ENCODE measurements at regions not wholly inside any gene's neighbourhood (a gene's known extent, or its start where the extent isn't known, plus 50 kb on each side); places are given as distances from the start of the nearest gene placed in this dataset.

DNA sequence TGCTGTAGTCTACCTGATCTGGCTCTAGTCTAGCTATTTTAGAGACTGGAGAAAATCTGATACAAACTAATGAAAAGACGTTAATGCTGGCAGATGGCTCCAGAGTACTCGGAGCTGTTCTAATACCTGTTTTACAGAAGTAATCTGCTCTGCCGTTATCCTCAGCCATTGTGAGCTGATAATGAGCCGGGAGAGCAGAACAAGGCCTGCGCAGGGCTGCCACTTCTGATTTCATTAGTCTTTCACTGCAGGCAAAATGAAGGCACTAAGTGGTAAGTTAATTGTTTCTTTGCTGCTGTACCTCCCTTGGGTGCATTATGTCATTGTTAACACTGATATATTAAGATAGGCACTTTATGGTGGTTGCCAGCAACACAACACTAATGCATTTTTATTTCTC is 456.4 kb upstream of the PFKP start:
- Histone ChIP-seq H3K27me3 (ENCODE audit: control insufficient read depth in 4 of 4, insufficient read depth in 4 of 4, low read length in 3 of 4) (no peaks in the 10 kb centered on the region), H3K9me3 (ENCODE audit: control insufficient read depth in 4 of 4, low read length in 3 of 4) (peaks cover 0 to 5% (median 0%) of the 10 kb centered on the region in 4 donors), H3K9ac (ENCODE audit: low read depth in 1 of 2, low read length in 2 of 2) (no peak overlapping the region), H3K27ac (ENCODE audit: low read depth in 1 of 2, low read length in 2 of 2) (no peak overlapping the region), H3K4me3 (ENCODE audit: low read depth in 1 of 3, low read length in 3 of 3) (no peak overlapping the region), H3K4me1 (ENCODE audit: control insufficient read depth in 4 of 4, insufficient read depth in 4 of 4, low read length in 3 of 4) (no peaks in the 10 kb centered on the region), H3K36me3 (ENCODE audit: control insufficient read depth in 4 of 4, insufficient read depth in 3 of 4, low read depth in 1 of 4, low read length in 3 of 4) (no peaks in the 10 kb centered on the region)
- 42% methylated on average over 5 of the region's 5 CpGs for WGBS
- no peak for DNase-seq (ENCODE audit: low spot score)
- TF ChIP-seq, protein P1, sequence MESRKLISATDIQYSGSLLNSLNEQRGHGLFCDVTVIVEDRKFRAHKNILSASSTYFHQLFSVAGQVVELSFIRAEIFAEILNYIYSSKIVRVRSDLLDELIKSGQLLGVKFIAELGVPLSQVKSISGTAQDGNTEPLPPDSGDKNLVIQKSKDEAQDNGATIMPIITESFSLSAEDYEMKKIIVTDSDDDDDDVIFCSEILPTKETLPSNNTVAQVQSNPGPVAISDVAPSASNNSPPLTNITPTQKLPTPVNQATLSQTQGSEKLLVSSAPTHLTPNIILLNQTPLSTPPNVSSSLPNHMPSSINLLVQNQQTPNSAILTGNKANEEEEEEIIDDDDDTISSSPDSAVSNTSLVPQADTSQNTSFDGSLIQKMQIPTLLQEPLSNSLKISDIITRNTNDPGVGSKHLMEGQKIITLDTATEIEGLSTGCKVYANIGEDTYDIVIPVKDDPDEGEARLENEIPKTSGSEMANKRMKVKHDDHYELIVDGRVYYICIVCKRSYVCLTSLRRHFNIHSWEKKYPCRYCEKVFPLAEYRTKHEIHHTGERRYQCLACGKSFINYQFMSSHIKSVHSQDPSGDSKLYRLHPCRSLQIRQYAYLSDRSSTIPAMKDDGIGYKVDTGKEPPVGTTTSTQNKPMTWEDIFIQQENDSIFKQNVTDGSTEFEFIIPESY (IDR thresholded peaks at IDR 0.05) = no peak
- TF ChIP-seq, protein P2, sequence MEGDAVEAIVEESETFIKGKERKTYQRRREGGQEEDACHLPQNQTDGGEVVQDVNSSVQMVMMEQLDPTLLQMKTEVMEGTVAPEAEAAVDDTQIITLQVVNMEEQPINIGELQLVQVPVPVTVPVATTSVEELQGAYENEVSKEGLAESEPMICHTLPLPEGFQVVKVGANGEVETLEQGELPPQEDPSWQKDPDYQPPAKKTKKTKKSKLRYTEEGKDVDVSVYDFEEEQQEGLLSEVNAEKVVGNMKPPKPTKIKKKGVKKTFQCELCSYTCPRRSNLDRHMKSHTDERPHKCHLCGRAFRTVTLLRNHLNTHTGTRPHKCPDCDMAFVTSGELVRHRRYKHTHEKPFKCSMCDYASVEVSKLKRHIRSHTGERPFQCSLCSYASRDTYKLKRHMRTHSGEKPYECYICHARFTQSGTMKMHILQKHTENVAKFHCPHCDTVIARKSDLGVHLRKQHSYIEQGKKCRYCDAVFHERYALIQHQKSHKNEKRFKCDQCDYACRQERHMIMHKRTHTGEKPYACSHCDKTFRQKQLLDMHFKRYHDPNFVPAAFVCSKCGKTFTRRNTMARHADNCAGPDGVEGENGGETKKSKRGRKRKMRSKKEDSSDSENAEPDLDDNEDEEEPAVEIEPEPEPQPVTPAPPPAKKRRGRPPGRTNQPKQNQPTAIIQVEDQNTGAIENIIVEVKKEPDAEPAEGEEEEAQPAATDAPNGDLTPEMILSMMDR (IDR thresholded peaks at IDR 0.05; ENCODE audit: low read depth, low read length, missing input control) = no peak
- no peak for TF ChIP-seq EGR1 (IDR thresholded peaks at IDR 0.05; ENCODE audit: low read depth in 2 of 2)

DNA sequence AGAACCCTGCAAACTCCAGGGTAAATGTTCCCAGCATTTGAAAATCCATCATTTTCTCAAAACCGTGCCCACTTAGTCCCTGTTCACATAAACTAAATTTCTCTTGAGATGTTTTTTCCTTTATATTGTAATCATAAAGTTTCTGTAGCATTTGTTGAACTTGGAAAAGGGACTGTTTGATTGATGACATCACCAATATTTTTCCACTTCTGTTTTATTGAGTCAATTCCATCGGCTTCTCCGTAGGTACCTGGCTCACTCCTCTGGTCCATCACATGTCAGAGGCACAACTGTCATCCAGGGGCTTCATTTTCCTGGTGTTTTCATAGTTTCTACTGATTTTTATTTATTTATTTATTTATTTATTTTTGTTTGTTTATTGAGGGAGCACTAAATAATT is 462.5 kb upstream of the PFKP start:
- DNase-seq (ENCODE audit: low spot score) = no peak
- no peaks in the 10 kb centered on the region for H3K36me3 ChIP-seq (ENCODE audit: control insufficient read depth in 4 of 4, insufficient read depth in 3 of 4, low read depth in 1 of 4, low read length in 3 of 4)
- no peaks in the 10 kb centered on the region for H3K27me3 ChIP-seq (ENCODE audit: control insufficient read depth in 4 of 4, insufficient read depth in 4 of 4, low read length in 3 of 4)
- TF ChIP-seq NR2F2 (IDR thresholded peaks at IDR 0.05) (no peak), TAF1 (conservative IDR thresholded peaks at IDR 0.05) (no peak), FOXA1 (IDR thresholded peaks at IDR 0.05) (no peak), YY1 (IDR thresholded peaks at IDR 0.05) (no peak), RXRA (IDR thresholded peaks at IDR 0.05) (no peak), SP1 (IDR thresholded peaks at IDR 0.05) (no peak), GABPA (IDR thresholded peaks at IDR 0.05 in 1 of 2, conservative IDR thresholded peaks at IDR 0.05 in 1 of 2) (no peak), FOXA2 (IDR thresholded peaks at IDR 0.05) (no peak), JUND (IDR thresholded peaks at IDR 0.05) (no peak), HNF4A (conservative IDR thresholded peaks at IDR 0.05) (no peak), RAD21 (IDR thresholded peaks at IDR 0.05) (no peak), EGR1 (IDR thresholded peaks at IDR 0.05; ENCODE audit: low read depth in 2 of 2) (no peak), HNF4G (IDR thresholded peaks at IDR 0.05) (no peak)
- TF ChIP-seq, protein P2 (IDR thresholded peaks at IDR 0.05; ENCODE audit: low read depth, low read length, missing input control) = no peak
- TF ChIP-seq, protein P3, sequence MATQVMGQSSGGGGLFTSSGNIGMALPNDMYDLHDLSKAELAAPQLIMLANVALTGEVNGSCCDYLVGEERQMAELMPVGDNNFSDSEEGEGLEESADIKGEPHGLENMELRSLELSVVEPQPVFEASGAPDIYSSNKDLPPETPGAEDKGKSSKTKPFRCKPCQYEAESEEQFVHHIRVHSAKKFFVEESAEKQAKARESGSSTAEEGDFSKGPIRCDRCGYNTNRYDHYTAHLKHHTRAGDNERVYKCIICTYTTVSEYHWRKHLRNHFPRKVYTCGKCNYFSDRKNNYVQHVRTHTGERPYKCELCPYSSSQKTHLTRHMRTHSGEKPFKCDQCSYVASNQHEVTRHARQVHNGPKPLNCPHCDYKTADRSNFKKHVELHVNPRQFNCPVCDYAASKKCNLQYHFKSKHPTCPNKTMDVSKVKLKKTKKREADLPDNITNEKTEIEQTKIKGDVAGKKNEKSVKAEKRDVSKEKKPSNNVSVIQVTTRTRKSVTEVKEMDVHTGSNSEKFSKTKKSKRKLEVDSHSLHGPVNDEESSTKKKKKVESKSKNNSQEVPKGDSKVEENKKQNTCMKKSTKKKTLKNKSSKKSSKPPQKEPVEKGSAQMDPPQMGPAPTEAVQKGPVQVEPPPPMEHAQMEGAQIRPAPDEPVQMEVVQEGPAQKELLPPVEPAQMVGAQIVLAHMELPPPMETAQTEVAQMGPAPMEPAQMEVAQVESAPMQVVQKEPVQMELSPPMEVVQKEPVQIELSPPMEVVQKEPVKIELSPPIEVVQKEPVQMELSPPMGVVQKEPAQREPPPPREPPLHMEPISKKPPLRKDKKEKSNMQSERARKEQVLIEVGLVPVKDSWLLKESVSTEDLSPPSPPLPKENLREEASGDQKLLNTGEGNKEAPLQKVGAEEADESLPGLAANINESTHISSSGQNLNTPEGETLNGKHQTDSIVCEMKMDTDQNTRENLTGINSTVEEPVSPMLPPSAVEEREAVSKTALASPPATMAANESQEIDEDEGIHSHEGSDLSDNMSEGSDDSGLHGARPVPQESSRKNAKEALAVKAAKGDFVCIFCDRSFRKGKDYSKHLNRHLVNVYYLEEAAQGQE (IDR thresholded peaks at IDR 0.05) = no peak
- TF ChIP-seq, protein P4, sequence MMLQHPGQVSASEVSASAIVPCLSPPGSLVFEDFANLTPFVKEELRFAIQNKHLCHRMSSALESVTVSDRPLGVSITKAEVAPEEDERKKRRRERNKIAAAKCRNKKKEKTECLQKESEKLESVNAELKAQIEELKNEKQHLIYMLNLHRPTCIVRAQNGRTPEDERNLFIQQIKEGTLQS (IDR thresholded peaks at IDR 0.05) = no peak
- TF ChIP-seq, protein P5, sequence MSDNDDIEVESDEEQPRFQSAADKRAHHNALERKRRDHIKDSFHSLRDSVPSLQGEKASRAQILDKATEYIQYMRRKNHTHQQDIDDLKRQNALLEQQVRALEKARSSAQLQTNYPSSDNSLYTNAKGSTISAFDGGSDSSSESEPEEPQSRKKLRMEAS (IDR thresholded peaks at IDR 0.05) = no peak
- TF ChIP-seq, protein P1 (IDR thresholded peaks at IDR 0.05) = no peak
- H3K9me3 ChIP-seq (ENCODE audit: control insufficient read depth in 4 of 4, low read length in 3 of 4) = no peaks in the 10 kb centered on the region
- no peak overlapping the region for H3K4me3 ChIP-seq (ENCODE audit: low read depth in 1 of 3, low read length in 3 of 3)
- no peaks in the 10 kb centered on the region for H3K4me1 ChIP-seq (ENCODE audit: control insufficient read depth in 4 of 4, insufficient read depth in 4 of 4, low read length in 3 of 4)
- WGBS = 91% methylated on average over 3 of the region's 3 CpGs
- H3K9ac ChIP-seq (ENCODE audit: low read depth in 1 of 2, low read length in 2 of 2) = no peak overlapping the region
- no peak overlapping the region for H3K27ac ChIP-seq (ENCODE audit: low read depth in 1 of 2, low read length in 2 of 2)
